ENCODE measurements at regions not wholly inside any gene's neighbourhood (a gene's known extent, or its start where the extent isn't known, plus 50 kb on each side); places are given as distances from the start of the nearest gene placed in this dataset.

- H3K36me3 ChIP-seq: no peaks in the 10 kb centered on the region
- no peaks in the 10 kb centered on the region for H3K9me3 ChIP-seq
- H3K27ac ChIP-seq: no peak overlapping the region
- no peaks in the 10 kb centered on the region for H3K4me1 ChIP-seq
- H3K4me3 ChIP-seq: no peak overlapping the region
- no peak for TF ChIP-seq POLR2A (IDR thresholded peaks at IDR 0.05)
- no peak for TF ChIP-seq CTCF (IDR thresholded peaks at IDR 0.05)
- H3K27me3 ChIP-seq: no peaks in the 10 kb centered on the region
- no peak for DNase-seq
Measured at GRCh38 chr14:80315681-80316080, 104.4 kb upstream of the DIO2 start.

GRCh38 chr14:80313806-80314205, 102.5 kb upstream of the DIO2 start:
- no peak overlapping the region for H3K4me3 ChIP-seq
- H3K27me3 ChIP-seq: no peaks in the 10 kb centered on the region
- no peaks in the 10 kb centered on the region for H3K36me3 ChIP-seq
- no peaks in the 10 kb centered on the region for H3K4me1 ChIP-seq
- H3K27ac ChIP-seq: no peak overlapping the region
- TF ChIP-seq POLR2A (IDR thresholded peaks at IDR 0.05): no peak
- TF ChIP-seq CTCF (IDR thresholded peaks at IDR 0.05): no peak
- no peak for DNase-seq
- H3K9me3 ChIP-seq: no peaks in the 10 kb centered on the region

GRCh38 chr14:80310938-80311750, 99.8 kb upstream of the DIO2 start:
- Histone ChIP-seq H3K27ac (no peak overlapping the region), H3K4me3 (no peak overlapping the region), H3K27me3 (no peaks in the 10 kb centered on the region), H3K36me3 (no peaks in the 10 kb centered on the region), H3K4me1 (no peaks in the 10 kb centered on the region), H3K9me3 (no peaks in the 10 kb centered on the region)
- TF ChIP-seq POLR2A (IDR thresholded peaks at IDR 0.05) (no peak), CTCF (IDR thresholded peaks at IDR 0.05) (no peak)
- DNase-seq: no peak

GRCh38 chr14:80304125-80304766, 92.9 kb upstream of the DIO2 start:
- Histone ChIP-seq H3K4me1 (no peaks in the 10 kb centered on the region), H3K4me3 (no peak overlapping the region), H3K27me3 (no peaks in the 10 kb centered on the region), H3K9me3 (no peaks in the 10 kb centered on the region), H3K36me3 (no peaks in the 10 kb centered on the region), H3K27ac (no peak overlapping the region)
- TF ChIP-seq CTCF (IDR thresholded peaks at IDR 0.05) (no peak), POLR2A (IDR thresholded peaks at IDR 0.05) (no peak)
- DNase-seq: no peak

- H3K9me3 ChIP-seq: no peaks in the 10 kb centered on the region
- no peaks in the 10 kb centered on the region for H3K4me1 ChIP-seq
- no peak for DNase-seq
- no peaks in the 10 kb centered on the region for H3K27me3 ChIP-seq
- H3K27ac ChIP-seq: no peak overlapping the region
- no peaks in the 10 kb centered on the region for H3K36me3 ChIP-seq
- H3K4me3 ChIP-seq: no peak overlapping the region
- TF ChIP-seq CTCF (IDR thresholded peaks at IDR 0.05): no peak
- TF ChIP-seq POLR2A (IDR thresholded peaks at IDR 0.05): no peak
Measured at GRCh38 chr14:80300351-80300750, 89.0 kb upstream of the DIO2 start.
